GM18861 (cell line): ENCODE measurements at regions not wholly inside any gene's neighbourhood (a gene's known extent, or its start where the extent isn't known, plus 50 kb on each side); places are given as distances from the start of the nearest gene placed in this dataset.
"Not testable (repeated sequence)": the region's sequence is repeated elsewhere in the genome, so short reads cannot be mapped to it uniquely, and the experiment has no call there.

Experiments
- ATAC-seq: cut with Tn5 transposase; IDR thresholded peaks from one replicate; pipeline ENCODE4 v1.9.1; 2021; ENCODE audit not compliant: unreplicated experiment

GRCh38 chr5:44252545-44252944, 136.7 kb downstream of the FGF10 start:
- ATAC-seq: no peak

- no peak for ATAC-seq
Measured at GRCh38 chr5:44246986-44247385, 142.2 kb downstream of the FGF10 start.

GRCh38 chr5:44245935-44246334, 143.3 kb downstream of the FGF10 start:
- no peak for ATAC-seq

- no peak for ATAC-seq
Measured at GRCh38 chr5:44242791-44243190, 146.4 kb downstream of the FGF10 start.

GRCh38 chr5:44236040-44236439, 153.2 kb downstream of the FGF10 start:
- no peak for ATAC-seq

- no peak for ATAC-seq
Measured at GRCh38 chr5:44233691-44234090, 155.5 kb downstream of the FGF10 start.

GRCh38 chr5:44225231-44226160, 163.7 kb downstream of the FGF10 start:
- no peak for ATAC-seq

- ATAC-seq: no peak
Measured at GRCh38 chr5:44199408-44199807, 189.8 kb downstream of the FGF10 start.

- no peak for ATAC-seq
Measured at GRCh38 chr5:44189255-44189654, 200.0 kb downstream of the FGF10 start.

- no peak for ATAC-seq
Measured at GRCh38 chr5:44187973-44188372, 201.2 kb downstream of the FGF10 start.

GRCh38 chr5:44183753-44184152, 205.5 kb downstream of the FGF10 start:
- no peak for ATAC-seq

- ATAC-seq: no peak
Measured at GRCh38 chr5:44183312-44183711, 205.9 kb downstream of the FGF10 start.

GRCh38 chr5:44178414-44178813, 210.8 kb downstream of the FGF10 start:
- ATAC-seq: no peak

- no peak for ATAC-seq
Measured at GRCh38 chr5:44167540-44167939, 221.7 kb downstream of the FGF10 start.

- ATAC-seq: no peak
Measured at GRCh38 chr5:44160369-44160768, 228.9 kb downstream of the FGF10 start.

GRCh38 chr5:44150075-44150723, 239.0 kb downstream of the FGF10 start:
- ATAC-seq: no peak

GRCh38 chr5:44117947-44118346, 271.3 kb downstream of the FGF10 start:
- not testable (repeated sequence) for ATAC-seq

GRCh38 chr5:44108232-44108631, 281.0 kb downstream of the FGF10 start:
- not testable (repeated sequence) for ATAC-seq

- no peak for ATAC-seq
Measured at GRCh38 chr5:44099643-44100042, 289.6 kb downstream of the FGF10 start.

GRCh38 chr5:44089424-44090144, 299.6 kb downstream of the FGF10 start:
- no peak for ATAC-seq

GRCh38 chr5:44085083-44085482, 304.1 kb downstream of the FGF10 start:
- no peak for ATAC-seq

- ATAC-seq: not testable (repeated sequence)
Measured at GRCh38 chr5:44074547-44074946, 314.7 kb downstream of the FGF10 start.
